Ishikawa (cell line): ENCODE measurements at regions not wholly inside any gene's neighbourhood (a gene's known extent, or its start where the extent isn't known, plus 50 kb on each side); places are given as distances from the start of the nearest gene placed in this dataset.

Source experiments
- CREB1 ChIP-seq: IDR thresholded peaks from 2 replicates; pipeline ENCODE4 v1.6.1; 2012; ENCODE audit warnings: low read depth
- EGR1 ChIP-seq: IDR thresholded peaks from 2 replicates; pipeline ENCODE4 v1.6.1; 2012
- EP300 ChIP-seq: IDR thresholded peaks from 2 replicates; pipeline ENCODE4 v1.6.1; 2012; ENCODE audit warnings: borderline replicate concordance
- NFIC ChIP-seq: IDR thresholded peaks from 2 replicates; pipeline ENCODE4 v1.6.1; 2012
- REST ChIP-seq: IDR thresholded peaks from 2 replicates; pipeline ENCODE4 v1.6.1; 2012; ENCODE audit warnings: low read depth, mild to moderate bottlenecking
- TAF1 ChIP-seq: IDR thresholded peaks from 2 replicates; pipeline ENCODE4 v1.6.1; 2012; ENCODE audit warnings: low read depth, mild to moderate bottlenecking
- USF1 ChIP-seq: IDR thresholded peaks from 2 replicates; pipeline ENCODE4 v1.6.1; 2012
- YY1 ChIP-seq: IDR thresholded peaks from 2 replicates; pipeline ENCODE4 v1.6.1; 2012; ENCODE audit warnings: low read depth
- TF ChIP-seq, protein P1 (sequence below): IDR thresholded peaks from 2 replicates; pipeline ENCODE4 v1.6.1; 2012

DNA sequence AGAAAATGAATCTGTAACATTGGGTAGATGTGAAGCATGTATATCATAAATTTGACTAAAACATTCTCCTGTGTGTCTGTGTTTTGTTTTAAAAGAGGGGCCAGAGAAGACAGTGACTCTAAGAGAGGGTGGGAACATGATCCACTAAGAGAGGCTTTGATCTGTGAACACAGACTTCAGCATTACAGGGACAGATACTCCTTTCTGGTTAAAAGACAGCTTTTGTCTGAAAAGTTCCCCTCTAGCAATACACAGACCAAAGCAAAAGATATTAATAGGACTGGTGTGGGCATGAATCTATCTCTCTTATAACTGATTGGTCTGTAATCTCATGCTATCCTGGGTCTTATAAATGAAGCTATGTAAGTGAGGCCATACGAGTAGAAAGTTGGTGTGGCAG is 150.9 kb downstream of the NUDT12 start:
- TF ChIP-seq, protein P1, sequence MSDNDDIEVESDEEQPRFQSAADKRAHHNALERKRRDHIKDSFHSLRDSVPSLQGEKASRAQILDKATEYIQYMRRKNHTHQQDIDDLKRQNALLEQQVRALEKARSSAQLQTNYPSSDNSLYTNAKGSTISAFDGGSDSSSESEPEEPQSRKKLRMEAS, result no peak
- TF ChIP-seq TAF1 (no peak), EP300 (no peak), USF1 (no peak), REST (no peak), CREB1 (no peak), NFIC (no peak), YY1 (no peak), EGR1 (no peak)
